Femur (tissue), 1 donor: ENCODE measurements at regions not wholly inside any gene's neighbourhood (a gene's known extent, or its start where the extent isn't known, plus 50 kb on each side); places are given as distances from the start of the nearest gene placed in this dataset.
"Not testable (repeated sequence)": the region's sequence is repeated elsewhere in the genome, so short reads cannot be mapped to it uniquely, and the experiment has no call there.

Experiments used
- DNase-seq: peaks from one replicate; pipeline ENCODE4 v3.0.0-alpha.2; 2017

- DNase-seq: no peak
These were observed 514.4 kb downstream of the XYLT1 start for GRCh38 chr16:16956376-16956775.

- no peak for DNase-seq
These were observed 510.0 kb downstream of the XYLT1 start for GRCh38 chr16:16960785-16961184.

GRCh38 chr16:16966439-16966838 is 504.3 kb downstream of the XYLT1 start:
- DNase-seq: no peak

- no peak for DNase-seq
These were observed 499.7 kb downstream of the XYLT1 start for GRCh38 chr16:16971042-16971441.

GRCh38 chr16:16972831-16973230 is 497.9 kb downstream of the XYLT1 start:
- no peak for DNase-seq

GRCh38 chr16:16973707-16974591 is 496.8 kb downstream of the XYLT1 start:
- no peak for DNase-seq

- no peak for DNase-seq
These were observed 488.1 kb downstream of the XYLT1 start for GRCh38 chr16:16982614-16983013.

- DNase-seq: peak; percentile 37
These were observed 487.2 kb downstream of the XYLT1 start for GRCh38 chr16:16983582-16983981.

- not testable (repeated sequence) for DNase-seq
These were observed 486.7 kb downstream of the XYLT1 start for GRCh38 chr16:16984091-16984490.

- no peak for DNase-seq
These were observed 485.1 kb downstream of the XYLT1 start for GRCh38 chr16:16985707-16986106.

- DNase-seq: no peak
These were observed 481.8 kb downstream of the XYLT1 start for GRCh38 chr16:16988963-16989362.

- DNase-seq: peak; percentile 23
These were observed 481.4 kb downstream of the XYLT1 start for GRCh38 chr16:16989368-16989767.

GRCh38 chr16:16991711-16992110 is 479.0 kb downstream of the XYLT1 start:
- DNase-seq: no peak

GRCh38 chr16:16992975-16993765 is 477.6 kb downstream of the XYLT1 start:
- no peak for DNase-seq

- no peak for DNase-seq
These were observed 475.9 kb downstream of the XYLT1 start for GRCh38 chr16:16994831-16995230.

- DNase-seq: no peak
These were observed 473.9 kb downstream of the XYLT1 start for GRCh38 chr16:16996827-16997226.

- no peak for DNase-seq
These were observed 473.4 kb downstream of the XYLT1 start for GRCh38 chr16:16997349-16997748.

GRCh38 chr16:17001471-17001870 is 469.3 kb downstream of the XYLT1 start:
- DNase-seq: no peak

- DNase-seq: no peak
These were observed 468.2 kb downstream of the XYLT1 start for GRCh38 chr16:17002565-17002964.

- not testable (repeated sequence) for DNase-seq
These were observed 464.8 kb downstream of the XYLT1 start for GRCh38 chr16:17005963-17006362.

GRCh38 chr16:17011712-17012111 is 459.0 kb downstream of the XYLT1 start:
- DNase-seq: no peak

GRCh38 chr16:17013038-17013437 is 457.7 kb downstream of the XYLT1 start:
- no peak for DNase-seq

GRCh38 chr16:17014484-17015121 is 456.2 kb downstream of the XYLT1 start:
- no peak for DNase-seq
